ENCODE measurements at regions not wholly inside any gene's neighbourhood (a gene's known extent, or its start where the extent isn't known, plus 50 kb on each side); places are given as distances from the start of the nearest gene placed in this dataset.
"Not testable (repeated sequence)": the region's sequence is repeated elsewhere in the genome, so short reads cannot be mapped to it uniquely, and the experiment has no call there.

GRCh38 chr4:67332627-67333026 is 212.7 kb downstream of the CENPC start:
- DNase-seq (ENCODE audit: low read depth, low spot score): no peak

- no peak for DNase-seq (ENCODE audit: low read depth, low spot score)
These were observed 216.9 kb downstream of the CENPC start for GRCh38 chr4:67328393-67328792.

GRCh38 chr4:67328018-67328278 is 217.4 kb downstream of the CENPC start:
- DNase-seq (ENCODE audit: low read depth, low spot score): no peak

GRCh38 chr4:67327245-67328017 is 217.9 kb downstream of the CENPC start:
- DNase-seq (ENCODE audit: low read depth, low spot score): peak; percentile 78

GRCh38 chr4:67325791-67326190 is 219.5 kb downstream of the CENPC start:
- DNase-seq (ENCODE audit: low read depth, low spot score): no peak

GRCh38 chr4:67320645-67321044 is 224.7 kb downstream of the CENPC start:
- no peak for DNase-seq (ENCODE audit: low read depth, low spot score)

GRCh38 chr4:67319607-67320006 is 225.7 kb downstream of the CENPC start:
- DNase-seq (ENCODE audit: low read depth, low spot score): not testable (repeated sequence)

- not testable (repeated sequence) for DNase-seq (ENCODE audit: low read depth, low spot score)
These were observed 244.7 kb downstream of the CENPC start for GRCh38 chr4:67300497-67301185.

GRCh38 chr4:67292636-67293035 is 252.7 kb downstream of the CENPC start:
- DNase-seq (ENCODE audit: low read depth, low spot score): no peak

- DNase-seq (ENCODE audit: low read depth, low spot score): no peak
These were observed 253.3 kb downstream of the CENPC start for GRCh38 chr4:67292045-67292444.

GRCh38 chr4:67291644-67292043 is 253.7 kb downstream of the CENPC start:
- DNase-seq (ENCODE audit: low read depth, low spot score): no peak

GRCh38 chr4:67288964-67289363 is 256.3 kb downstream of the CENPC start:
- peak; percentile 32 for DNase-seq (ENCODE audit: low read depth, low spot score)

GRCh38 chr4:67286724-67287123 is 258.6 kb downstream of the CENPC start:
- no peak for DNase-seq (ENCODE audit: low read depth, low spot score)

GRCh38 chr4:67282749-67283148 is 262.6 kb downstream of the CENPC start:
- DNase-seq (ENCODE audit: low read depth, low spot score): no peak

- DNase-seq (ENCODE audit: low read depth, low spot score): no peak
These were observed 270.0 kb downstream of the CENPC start for GRCh38 chr4:67275179-67275750.

GRCh38 chr4:67274671-67275070 is 270.6 kb downstream of the CENPC start:
- DNase-seq (ENCODE audit: low read depth, low spot score): not testable (repeated sequence)

- no peak for DNase-seq (ENCODE audit: low read depth, low spot score)
These were observed 271.6 kb downstream of the CENPC start for GRCh38 chr4:67273666-67274065.

GRCh38 chr4:67261971-67262370 is 283.3 kb downstream of the CENPC start:
- no peak for DNase-seq (ENCODE audit: low read depth, low spot score)

- no peak for DNase-seq (ENCODE audit: low read depth, low spot score)
These were observed 288.8 kb downstream of the CENPC start for GRCh38 chr4:67256388-67257043.

GRCh38 chr4:67250131-67250896 is 295.0 kb downstream of the CENPC start:
- peak; percentile 11 for DNase-seq (ENCODE audit: low read depth, low spot score)

GRCh38 chr4:67236788-67237187 is 308.5 kb downstream of the CENPC start:
- no peak for DNase-seq (ENCODE audit: low read depth, low spot score)

GRCh38 chr4:67236318-67236717 is 309.0 kb downstream of the CENPC start:
- DNase-seq (ENCODE audit: low read depth, low spot score): no peak
